ENCODE measurements at regions not wholly inside any gene's neighbourhood (a gene's known extent, or its start where the extent isn't known, plus 50 kb on each side); places are given as distances from the start of the nearest gene placed in this dataset.

DNA sequence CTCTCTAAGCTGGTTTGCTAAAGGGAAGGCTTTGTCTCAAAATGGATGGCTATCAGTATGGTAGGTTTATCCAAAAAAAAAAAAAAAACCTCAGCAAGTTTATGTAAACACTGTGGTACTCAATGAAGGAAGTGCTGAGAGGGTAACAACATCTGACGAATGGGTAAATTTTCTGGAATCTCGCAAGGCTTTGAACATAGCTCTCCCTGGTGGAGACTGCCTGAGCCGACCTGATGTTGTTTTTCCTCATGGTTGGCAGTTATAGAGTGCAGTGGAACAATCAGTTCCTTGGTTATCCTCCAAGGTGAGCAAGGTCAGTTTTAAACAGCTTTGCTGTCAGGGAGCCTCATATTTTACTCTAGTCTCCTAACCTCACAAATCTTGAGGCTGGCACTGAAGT, 94.6 kb downstream of the ZPLD1 start:
- DNase-seq (ENCODE audit: low spot score), result no peak
- intact Hi-C loops (cut with DNase I), result no loop called here

DNA sequence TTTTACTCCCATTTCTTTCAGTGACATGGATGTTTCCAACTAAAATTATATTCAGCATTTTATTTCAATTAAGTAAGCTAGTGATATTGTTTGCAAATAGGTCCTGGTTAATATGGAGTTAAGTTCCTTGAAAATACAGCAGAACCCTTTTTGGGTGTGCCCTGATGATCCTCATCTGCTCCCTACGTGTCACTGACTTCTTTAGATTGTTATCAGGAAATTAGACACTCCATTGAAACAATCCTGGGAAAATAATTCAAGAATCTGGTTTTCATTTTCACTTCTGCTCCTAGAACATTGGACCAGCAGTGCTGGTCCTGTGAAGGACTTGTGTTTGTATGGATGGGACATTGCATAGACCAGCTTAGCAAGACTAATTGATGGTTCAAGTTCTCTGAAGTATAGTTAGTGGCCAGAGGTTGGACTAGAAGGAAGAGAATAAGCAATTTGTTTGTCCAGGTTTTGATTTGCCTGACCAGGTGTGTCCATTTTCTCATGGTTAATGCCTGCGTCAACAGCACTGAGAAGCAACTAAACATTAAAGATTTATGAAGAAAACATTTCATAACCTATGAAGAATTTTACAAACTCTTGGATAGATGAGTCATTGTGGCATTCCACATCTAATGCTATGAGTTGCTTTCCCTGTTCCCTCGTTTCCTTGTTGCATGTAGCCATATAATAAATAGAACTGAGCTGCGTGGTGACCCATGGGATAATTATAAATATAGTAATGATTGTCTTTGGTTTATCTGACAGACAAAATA, 95.8 kb downstream of the ZPLD1 start:
- intact Hi-C loops (cut with DNase I), result no loop called here
- DNase-seq (ENCODE audit: low spot score), result no peak

DNA sequence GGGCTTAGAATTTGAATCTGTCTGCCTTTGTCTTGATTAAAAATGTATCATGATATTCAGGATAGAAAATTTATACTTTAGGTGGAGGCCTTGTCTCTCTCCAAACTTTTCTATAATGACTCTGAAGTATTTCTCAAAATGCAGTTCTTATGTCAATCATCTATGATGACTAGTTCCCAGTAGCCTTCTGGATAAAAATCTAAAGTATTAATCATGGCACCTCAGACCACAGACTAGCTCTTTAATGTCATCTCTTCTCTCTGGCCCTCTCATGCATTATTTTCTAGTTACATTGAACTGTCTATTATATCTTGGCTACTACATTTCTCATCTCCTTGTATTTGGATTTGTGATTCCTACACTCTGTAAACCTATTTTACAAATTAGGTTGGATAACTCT, 96.9 kb downstream of the ZPLD1 start:
- intact Hi-C loops (cut with DNase I), result no loop called here
- no peak for DNase-seq (ENCODE audit: low spot score)

DNA sequence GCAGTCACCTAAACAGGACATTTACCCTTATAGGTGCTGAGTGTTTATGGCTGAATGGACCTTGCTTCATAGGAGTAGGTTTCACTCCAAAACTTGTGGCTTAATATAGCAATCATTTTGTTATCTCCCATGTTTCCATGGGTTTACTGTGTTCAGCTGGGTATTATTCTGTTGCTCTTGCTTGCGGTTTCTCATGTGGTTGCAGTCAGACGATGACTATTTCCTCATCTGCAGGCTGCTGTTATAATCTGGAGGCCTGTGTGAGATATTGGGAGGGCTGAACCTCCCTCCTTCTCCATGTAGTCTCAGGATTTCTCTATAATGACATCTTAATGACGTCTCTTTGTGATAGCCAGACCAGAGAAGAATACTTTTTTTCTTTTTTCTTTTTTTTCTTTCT, 98.1 kb downstream of the ZPLD1 start:
- intact Hi-C loops (cut with DNase I), result no loop called here
- no peak for DNase-seq (ENCODE audit: low spot score)

DNA sequence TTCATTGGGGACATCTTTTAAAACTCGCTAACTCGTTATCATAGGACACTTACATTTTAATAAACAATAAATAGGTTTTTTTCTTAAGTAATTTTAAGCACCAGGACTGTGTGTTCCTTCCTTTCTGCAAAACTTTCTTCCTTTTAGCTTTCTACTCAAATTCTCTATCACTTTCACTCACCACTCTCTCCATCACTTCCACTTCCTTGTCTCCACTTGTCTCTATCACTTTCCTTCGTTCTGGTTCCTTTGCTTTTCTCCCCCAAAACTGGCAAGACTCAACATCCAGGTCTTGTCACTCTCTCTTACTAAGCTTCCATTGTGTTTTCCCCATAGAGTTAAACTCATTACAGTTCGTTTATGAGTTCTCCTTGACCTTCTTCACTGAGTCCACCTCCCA, 99.0 kb downstream of the ZPLD1 start:
- intact Hi-C loops (cut with DNase I), result no loop called here
- DNase-seq (ENCODE audit: low spot score), result no peak

DNA sequence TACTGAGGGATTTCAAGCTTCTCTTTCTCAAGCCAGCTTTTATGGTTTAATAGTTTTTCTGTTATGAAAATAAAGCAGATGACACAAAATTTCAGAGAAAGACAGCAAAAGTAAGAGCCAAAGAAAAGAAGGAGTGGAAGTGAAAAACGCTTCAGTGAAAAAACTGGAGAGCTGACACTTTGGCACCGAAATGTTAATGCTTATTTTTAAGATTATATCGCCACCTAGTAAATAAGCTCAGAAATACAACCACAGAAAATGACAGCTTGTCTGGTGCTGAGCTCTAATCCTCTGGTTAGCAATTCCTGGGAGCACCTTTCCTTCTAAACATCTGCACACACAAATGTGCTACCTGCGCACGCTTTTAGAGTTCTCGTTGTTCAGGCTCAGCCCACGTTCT, 101.6 kb downstream of the ZPLD1 start:
- DNase-seq (ENCODE audit: low spot score), result no peak
- intact Hi-C loops (cut with DNase I), result loop anchor here (2.0 to 5.0 kb wide), 2 partner anchors 308 to 729 kb away; no protein-coding TSS in a partner anchor

DNA sequence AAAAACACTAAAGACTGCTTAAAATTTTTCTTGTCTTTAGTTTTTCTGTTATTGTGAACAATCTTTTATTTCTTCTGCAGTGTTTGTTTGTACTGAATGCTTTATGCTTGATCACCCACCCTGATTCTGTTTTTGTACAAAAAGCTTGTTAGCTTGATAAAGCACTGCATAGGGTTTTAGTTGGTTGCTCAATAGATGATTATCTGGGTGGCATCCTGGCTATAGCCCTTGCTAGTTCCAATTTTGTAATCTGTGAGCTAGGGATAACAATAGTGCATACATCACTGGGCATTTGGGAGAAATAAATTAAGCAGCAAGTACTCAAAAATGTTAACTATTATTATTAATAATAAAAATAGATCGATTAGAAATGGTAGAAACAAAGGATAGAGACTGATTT, 102.3 kb downstream of the ZPLD1 start:
- intact Hi-C loops (cut with DNase I), result loop anchor here (2.0 to 5.0 kb wide), 2 partner anchors 308 to 730 kb away; no protein-coding TSS in a partner anchor
- no peak for DNase-seq (ENCODE audit: low spot score)

DNA sequence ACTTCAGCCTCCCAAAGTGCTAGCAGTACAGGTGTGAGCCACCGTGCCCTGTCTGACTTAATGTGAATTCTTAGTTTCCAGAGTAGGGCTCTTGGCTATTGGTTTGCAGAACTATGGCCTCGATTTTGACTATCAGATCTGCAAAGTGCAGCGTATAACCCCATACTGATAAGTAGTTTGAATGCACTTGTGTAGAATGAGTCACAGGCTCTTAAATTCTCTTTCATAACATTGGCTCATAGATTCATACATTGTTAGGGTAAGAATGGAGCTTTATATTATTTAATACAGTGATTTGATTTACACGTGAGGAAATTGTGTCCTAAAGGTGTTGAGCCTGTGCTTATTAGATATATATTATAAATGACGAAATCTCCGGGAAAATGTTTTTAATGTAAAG, 109.9 kb downstream of the ZPLD1 start:
- no peak for DNase-seq (ENCODE audit: low spot score)
- intact Hi-C loops (cut with DNase I), result no loop called here

DNA sequence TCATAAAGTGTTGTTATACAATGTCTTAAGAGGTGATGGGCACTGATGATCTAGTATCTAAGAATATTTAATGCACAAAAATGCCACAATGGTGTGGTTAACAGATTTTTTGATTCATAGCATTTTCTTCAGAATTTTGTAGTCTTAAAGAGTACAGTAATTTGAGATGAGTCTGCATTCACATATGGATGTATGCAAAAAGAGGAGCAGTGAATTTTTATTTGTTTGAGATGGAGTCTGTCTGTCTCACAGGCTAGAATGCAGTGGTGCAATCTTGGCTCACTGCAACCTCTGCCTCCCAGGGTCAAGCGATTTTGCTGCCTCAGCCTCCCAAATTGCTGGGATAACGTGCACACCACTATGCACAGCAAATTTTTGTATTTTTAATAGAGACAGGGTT, 110.5 kb downstream of the ZPLD1 start:
- DNase-seq (ENCODE audit: low spot score), result no peak
- intact Hi-C loops (cut with DNase I), result no loop called here

DNA sequence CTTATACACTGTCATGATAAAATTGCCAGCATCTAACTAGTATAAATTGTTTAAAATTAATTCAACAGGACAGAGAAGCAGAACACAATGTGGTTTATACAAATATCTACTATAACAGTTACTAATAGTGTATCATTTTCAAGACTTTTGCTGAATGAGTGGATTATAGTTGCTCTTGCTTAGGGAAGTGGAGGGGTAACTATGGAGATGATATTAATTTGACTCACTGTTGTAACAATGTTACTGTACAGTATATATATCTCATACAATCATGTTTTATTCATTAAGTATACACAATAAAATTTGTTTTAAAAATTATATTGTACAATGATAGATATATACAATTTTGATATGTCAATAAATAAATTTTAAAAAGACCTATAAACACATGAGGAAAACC, 119.1 kb downstream of the ZPLD1 start:
- intact Hi-C loops (cut with DNase I), result no loop called here

DNA sequence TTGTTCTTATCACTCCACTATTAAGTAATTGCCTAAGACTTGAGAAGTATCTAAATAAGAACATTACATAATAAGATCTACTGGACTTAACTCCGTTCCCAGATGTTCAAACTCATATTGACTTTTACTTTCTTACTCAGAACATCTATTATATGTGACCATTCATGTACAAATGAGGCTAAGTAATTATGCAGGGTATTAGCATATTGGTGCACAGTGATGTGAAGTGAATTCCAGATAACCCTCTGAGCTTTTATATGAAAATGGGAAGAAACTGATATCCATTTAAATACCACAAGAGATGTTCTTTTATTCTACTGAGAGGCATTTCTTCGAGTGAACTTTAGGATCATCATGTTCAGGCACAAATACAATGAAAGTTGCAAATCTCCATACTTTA, 135.7 kb downstream of the ZPLD1 start:
- no peak for DNase-seq (ENCODE audit: low spot score)
- intact Hi-C loops (cut with DNase I), result no loop called here

More for the DNA sequence above, 119.1 kb downstream of the ZPLD1 start:
- DNase-seq (ENCODE audit: low spot score), result no peak

DNA sequence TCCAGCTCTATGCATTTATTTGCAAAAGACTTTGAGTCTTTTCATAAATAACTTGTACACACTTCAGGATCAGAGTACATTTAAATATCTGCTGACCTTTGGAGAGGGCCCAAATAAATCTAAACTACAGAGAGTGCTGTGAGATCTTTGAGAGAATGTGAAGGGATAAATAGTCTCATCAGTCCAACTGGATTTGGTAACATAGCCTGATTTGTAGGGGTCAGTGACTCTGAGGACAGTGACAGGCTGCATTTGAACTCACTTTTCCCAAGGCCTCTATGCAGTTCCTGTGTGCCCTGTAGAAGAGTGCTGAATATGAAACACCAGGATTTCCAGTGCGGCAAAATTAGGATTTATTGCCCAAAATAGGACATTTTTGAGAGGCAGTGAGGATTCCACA, 136.2 kb downstream of the ZPLD1 start:
- intact Hi-C loops (cut with DNase I), result no loop called here
- no peak for DNase-seq (ENCODE audit: low spot score)

DNA sequence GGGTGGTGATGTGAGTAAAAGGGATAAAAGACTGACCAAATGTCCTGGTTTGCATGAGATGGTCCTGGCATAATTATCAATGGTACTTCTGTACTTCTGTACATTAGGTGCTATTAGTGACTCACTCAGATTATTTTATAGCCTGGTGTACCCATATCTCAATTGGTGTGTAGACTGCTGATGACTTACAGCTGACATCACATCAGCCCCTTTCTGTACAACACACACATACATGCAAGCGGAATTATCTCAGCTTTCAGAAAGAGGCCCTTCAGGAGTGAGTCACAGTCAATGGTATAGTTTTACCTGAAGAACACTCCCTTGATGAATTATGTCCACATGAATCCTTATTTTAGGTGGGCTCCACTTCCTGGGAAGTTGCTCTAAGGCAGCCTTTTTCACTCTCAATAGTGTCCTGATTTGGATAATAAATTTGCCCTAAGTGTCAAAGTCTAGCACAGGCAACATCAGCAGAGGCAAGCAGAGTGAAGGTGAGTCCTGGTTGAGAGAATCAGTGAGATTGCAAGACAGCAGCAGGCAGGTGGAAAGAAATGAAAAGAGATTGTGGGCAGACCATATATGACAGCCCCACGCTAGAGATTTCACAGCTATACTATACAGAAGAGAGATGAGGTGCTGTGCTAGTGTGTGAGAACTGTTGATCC, 137.0 kb downstream of the ZPLD1 start:
- DNase-seq (ENCODE audit: low spot score), result no peak
- intact Hi-C loops (cut with DNase I), result no loop called here

DNA sequence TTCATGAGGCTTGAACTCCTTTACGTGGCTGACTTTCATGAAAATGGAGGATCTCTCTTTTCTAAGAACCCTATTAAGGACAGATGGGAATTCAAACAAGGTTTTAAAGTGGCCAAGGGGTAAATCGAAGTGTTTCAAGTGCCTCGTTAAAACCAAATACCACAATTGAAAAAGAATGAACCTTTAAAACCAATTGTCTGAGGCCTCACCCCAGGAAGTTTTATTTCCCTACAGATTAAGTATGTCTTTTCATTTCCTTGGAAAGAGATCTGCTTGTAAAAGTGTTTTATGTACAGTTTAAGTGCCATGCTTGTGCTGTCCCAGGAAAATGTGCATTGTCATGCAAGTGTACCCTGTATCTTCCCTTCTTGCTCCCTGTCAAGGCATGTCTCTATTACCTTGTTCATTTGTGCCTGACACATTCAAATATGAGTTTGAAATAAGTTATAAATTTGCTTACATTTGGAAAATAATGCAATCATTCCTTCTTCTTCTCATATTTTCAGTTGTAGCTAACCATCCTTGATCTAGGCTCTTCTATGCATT, 138.7 kb downstream of the ZPLD1 start:
- no peak for DNase-seq (ENCODE audit: low spot score)
- intact Hi-C loops (cut with DNase I), result no loop called here

DNA sequence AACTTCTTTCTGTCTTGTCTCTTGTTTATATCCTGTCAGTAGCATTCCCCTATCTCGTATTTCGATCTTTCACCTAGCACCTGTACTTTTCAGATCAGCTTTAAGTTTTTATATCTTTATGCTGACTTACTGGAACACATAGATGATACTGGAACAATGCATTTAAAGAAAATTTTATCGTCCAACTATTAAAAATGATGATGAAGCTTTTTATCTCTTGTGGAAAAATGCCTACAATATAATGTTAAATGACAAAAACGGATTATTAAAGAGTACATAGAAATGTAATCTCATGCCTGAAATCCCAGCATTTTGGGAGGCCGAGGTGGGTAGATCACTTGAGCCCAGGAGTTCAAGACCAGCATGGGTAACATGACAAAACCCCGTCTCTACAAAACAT, 139.5 kb downstream of the ZPLD1 start:
- no peak for DNase-seq (ENCODE audit: low spot score)
- intact Hi-C loops (cut with DNase I), result no loop called here

DNA sequence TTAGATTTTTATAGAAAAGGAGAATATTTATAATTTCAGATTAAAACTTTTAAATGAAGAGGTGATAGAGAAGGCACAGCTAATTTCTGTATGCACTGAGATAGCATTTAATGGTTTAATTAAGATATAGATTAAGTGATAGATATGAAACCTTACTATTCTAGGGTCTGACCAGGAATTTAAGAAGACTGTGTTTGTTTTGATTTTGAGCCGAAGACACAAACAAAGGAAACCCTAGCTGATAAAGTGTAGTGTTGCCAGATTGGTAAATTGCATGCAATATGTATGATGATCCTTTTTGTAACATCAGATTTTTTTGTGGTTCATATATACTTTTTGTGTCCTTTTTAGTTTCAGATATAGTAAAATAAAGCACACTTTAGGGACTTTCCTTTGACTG, 141.8 kb downstream of the ZPLD1 start:
- DNase-seq (ENCODE audit: low spot score), result no peak
- intact Hi-C loops (cut with DNase I), result no loop called here

DNA sequence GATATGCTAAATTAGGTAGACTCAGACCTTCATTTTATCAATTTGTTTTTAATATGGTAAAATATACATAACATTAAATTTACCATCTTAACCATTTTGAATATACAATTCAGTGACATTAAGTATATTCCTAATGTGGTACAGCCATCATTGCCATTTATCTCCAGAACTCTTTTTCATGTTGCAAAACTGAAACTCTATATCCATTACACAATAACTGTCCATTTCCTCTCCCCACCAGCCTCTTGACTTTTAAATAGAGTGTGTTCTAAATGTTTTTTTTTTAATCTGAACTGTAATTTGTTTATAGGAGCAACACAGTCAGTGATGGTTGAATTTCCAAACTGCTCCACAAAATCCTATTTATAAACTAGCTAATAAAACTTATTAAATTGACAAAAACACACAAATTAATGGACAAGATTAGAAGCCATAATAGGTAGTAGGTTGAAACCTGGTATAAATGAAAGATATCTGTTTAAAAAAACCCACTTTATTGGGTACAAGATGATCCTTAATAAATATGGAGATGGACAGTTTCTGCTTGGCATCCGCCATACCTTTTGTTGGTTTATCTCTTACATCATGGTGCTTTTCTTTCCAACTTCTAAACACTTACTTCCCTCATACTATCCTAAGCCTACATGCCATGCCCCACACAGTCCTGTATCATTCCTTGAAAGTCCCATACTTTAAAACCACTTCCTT, 142.4 kb downstream of the ZPLD1 start:
- DNase-seq (ENCODE audit: low spot score), result no peak
- intact Hi-C loops (cut with DNase I), result no loop called here

DNA sequence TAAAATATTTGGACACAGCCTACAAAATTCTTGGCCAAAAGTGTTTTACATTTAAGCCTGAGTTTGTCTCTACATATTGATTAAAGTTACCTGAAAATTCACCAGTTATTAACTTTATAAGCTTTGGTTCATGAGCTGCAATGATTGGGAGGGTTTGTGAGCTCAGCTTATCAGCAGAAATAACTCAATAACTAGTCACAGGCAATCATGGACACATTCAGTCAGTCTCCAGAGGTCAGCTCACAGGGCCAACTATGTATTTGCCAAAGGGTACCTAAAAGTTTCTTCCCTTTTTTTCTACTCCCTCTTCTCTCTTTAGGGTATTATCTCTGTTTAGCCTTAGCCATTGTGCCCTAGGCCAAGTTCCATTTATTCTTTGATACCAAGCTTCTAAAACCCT, 145.9 kb downstream of the ZPLD1 start:
- no peak for DNase-seq (ENCODE audit: low spot score)

DNA sequence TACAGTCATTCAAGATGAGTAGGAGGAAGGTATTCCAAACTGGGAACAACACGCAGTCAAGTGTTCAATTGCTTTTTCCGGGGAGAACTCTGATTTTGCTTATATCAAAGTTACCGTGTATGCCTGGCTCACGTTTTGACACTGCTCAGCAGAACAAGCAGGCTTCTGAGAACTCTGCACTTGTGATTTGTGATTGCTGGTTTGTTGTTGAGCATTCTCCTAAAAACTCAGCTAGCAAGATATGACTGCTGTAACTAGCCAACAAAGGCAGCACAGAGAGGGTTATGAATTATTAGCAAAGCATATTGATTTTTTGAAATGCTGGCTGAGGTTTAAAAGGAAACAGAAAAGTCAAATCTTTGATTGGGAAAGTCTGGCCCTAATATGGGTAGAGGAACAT, 151.7 kb downstream of the ZPLD1 start:
- intact Hi-C loops (cut with DNase I), result no loop called here
- no peak for DNase-seq (ENCODE audit: low spot score)

More for the DNA sequence above, 145.9 kb downstream of the ZPLD1 start:
- intact Hi-C loops (cut with DNase I), result no loop called here

DNA sequence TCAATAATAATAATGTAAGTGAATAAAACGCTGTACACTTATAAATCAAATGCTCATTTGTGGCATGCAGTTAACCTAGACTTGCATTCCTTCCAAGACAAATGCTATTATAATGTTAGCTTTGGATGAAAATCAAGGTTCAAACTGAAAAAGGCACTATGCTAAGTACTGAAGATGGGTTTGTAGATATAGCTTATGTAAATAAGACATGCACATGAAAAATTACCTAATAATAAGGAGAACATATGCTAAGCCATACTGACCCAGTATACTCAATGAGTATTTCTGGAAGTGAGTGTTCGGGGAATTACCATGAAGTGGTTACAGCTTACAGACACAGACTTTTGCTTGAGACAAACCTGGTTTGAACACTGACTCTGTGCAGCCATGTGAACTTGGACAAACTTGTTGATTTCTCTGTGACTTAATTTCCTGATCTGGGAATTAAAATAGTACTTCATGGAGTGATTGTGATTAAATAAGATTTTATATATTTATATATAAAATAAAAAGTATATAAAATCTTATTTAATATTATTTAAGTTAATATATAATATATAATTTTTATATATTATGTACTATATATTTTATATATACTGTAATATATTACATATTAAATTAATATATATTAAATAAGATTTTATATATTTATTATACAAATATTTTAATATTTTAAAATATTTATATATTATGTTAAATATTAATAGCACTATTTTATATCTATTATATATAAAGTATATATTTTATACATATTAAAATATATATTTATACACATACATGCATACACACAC, 159.2 kb downstream of the ZPLD1 start:
- DNase-seq (ENCODE audit: low spot score), result no peak
- intact Hi-C loops (cut with DNase I), result no loop called here
